ENCODE measurements at regions not wholly inside any gene's neighbourhood (a gene's known extent, or its start where the extent isn't known, plus 50 kb on each side); places are given as distances from the start of the nearest gene placed in this dataset.

DNA sequence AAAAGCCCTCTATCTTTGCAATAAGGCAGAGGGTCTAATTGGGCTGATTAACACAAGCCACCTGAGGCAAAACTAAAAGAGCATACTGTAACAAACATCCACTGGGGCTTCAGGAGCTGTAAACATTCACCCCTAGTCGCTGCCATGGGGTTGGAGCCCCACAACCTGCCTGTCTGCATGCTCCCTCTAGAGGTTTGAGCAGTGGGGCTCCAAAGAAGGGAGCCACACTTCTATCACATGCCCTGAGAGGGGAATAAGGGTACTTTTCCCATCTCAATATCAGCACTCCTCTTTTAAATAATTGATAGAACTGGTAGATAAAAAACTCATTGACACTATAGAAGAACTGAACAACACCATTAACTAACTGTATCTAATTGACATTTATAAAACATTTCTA, 130.1 kb upstream of the COX10 start:
- Histone ChIP-seq H3K9ac (ENCODE audit: low read depth in 1 of 3, low read length in 3 of 3) (no peak overlapping the region), H3K4me1 (ENCODE audit: control insufficient read depth in 3 of 3, insufficient read depth in 3 of 3, low read length in 3 of 3) (no peaks in the 10 kb centered on the region), H3K27me3 (ENCODE audit: control insufficient read depth in 3 of 3, insufficient read depth in 3 of 3, low read length in 3 of 3) (no peaks in the 10 kb centered on the region), H3K4me3 (ENCODE audit: low read length in 3 of 3) (no peak overlapping the region), H3K27ac (ENCODE audit: low read depth, low read length) (no peak overlapping the region), H3K9me3 (ENCODE audit: control insufficient read depth in 3 of 3, low read length in 3 of 3) (no peaks in the 10 kb centered on the region), H3K36me3 (ENCODE audit: control insufficient read depth in 3 of 3, insufficient read depth in 3 of 3, low read length in 3 of 3) (no peaks in the 10 kb centered on the region)

DNA sequence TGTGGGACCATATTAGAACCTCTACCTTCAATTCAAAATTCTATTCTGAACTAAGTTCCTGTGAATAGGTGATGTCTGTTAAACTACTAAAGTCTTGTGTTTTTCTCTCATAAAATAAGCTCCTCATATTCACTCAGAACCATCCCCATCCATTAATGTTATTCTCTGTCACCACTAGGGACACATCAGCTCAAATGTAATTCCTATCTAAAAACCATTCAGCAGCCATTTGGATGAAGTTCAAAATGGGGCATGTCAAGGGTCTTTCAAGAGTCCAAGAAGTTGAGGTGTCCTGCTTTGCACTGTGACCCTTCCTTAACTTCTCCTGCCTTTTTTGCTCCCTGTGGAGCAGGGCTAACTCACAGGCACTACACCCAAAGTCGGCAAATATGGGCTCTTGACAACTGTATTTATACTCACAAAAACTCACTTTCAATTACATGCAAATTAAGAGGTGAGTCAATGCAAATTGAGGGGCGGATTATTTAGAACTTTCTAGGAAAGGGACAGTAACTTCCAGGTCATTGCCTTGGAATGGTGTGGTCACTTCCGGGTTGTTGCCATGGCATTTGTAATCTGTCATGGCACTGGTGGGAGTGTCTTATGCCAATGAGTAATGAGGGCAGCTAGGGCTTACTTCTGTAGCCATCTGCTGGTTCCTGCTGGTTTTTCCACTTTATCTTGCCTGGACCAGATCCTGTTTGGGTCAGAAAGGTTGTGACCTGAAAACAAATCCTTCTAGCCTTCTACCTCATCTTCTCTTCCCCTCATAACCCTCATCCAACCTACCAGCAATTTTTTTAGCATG, 128.2 kb upstream of the COX10 start:
- Histone ChIP-seq H3K4me1 (ENCODE audit: control insufficient read depth in 3 of 3, insufficient read depth in 3 of 3, low read length in 3 of 3) (no peaks in the 10 kb centered on the region), H3K9ac (ENCODE audit: low read depth in 1 of 3, low read length in 3 of 3) (no peak overlapping the region), H3K4me3 (ENCODE audit: low read length in 3 of 3) (no peak overlapping the region), H3K36me3 (ENCODE audit: control insufficient read depth in 3 of 3, insufficient read depth in 3 of 3, low read length in 3 of 3) (no peaks in the 10 kb centered on the region), H3K27ac (ENCODE audit: low read depth, low read length) (no peak overlapping the region), H3K27me3 (ENCODE audit: control insufficient read depth in 3 of 3, insufficient read depth in 3 of 3, low read length in 3 of 3) (no peaks in the 10 kb centered on the region), H3K9me3 (ENCODE audit: control insufficient read depth in 3 of 3, low read length in 3 of 3) (no peaks in the 10 kb centered on the region)

DNA sequence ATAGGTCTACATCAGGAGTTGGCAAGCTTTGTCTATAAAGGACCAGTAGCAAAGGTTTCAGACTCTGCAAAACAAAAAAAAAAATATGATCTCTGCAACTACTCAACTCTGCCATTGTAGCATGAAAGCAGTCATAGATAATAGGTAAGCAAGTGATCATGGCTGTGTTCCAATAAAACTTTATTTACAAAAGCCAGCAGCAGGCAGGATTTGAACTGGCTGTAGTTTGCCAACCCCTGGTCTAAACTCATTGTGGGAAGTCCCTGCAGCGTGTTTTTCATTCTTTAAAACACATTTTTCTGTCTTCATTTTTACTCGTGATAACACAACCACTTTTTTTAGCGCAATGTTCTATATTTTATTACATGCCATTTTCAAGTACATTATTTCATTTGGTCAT, 127.5 kb upstream of the COX10 start:
- Histone ChIP-seq H3K9me3 (ENCODE audit: control insufficient read depth in 3 of 3, low read length in 3 of 3) (no peaks in the 10 kb centered on the region), H3K4me3 (ENCODE audit: low read length in 3 of 3) (no peak overlapping the region), H3K4me1 (ENCODE audit: control insufficient read depth in 3 of 3, insufficient read depth in 3 of 3, low read length in 3 of 3) (no peaks in the 10 kb centered on the region), H3K36me3 (ENCODE audit: control insufficient read depth in 3 of 3, insufficient read depth in 3 of 3, low read length in 3 of 3) (no peaks in the 10 kb centered on the region), H3K27ac (ENCODE audit: low read depth, low read length) (no peak overlapping the region), H3K27me3 (ENCODE audit: control insufficient read depth in 3 of 3, insufficient read depth in 3 of 3, low read length in 3 of 3) (no peaks in the 10 kb centered on the region), H3K9ac (ENCODE audit: low read depth in 1 of 3, low read length in 3 of 3) (no peak overlapping the region)

DNA sequence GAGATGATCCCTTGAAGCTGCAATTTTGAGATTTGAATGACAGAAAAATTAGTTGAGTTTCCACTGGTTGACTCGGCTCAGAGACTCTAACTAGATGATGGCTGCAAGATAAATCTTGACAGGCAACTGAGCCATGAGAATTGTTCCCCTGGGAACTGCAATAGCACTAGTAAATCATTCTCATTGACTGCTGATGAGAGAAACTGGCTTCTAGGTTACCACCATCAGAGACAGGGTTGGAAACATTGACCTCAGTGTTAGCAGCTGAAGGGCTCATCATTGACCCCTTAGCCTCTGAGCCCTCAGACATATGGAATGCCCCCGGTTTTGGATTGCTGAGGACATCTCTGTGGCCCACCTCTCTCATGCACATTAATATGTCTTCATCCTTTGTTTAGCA, 125.4 kb upstream of the COX10 start:
- H3K27me3 ChIP-seq (ENCODE audit: control insufficient read depth in 3 of 3, insufficient read depth in 3 of 3, low read length in 3 of 3): no peaks in the 10 kb centered on the region
- no peak overlapping the region for H3K27ac ChIP-seq (ENCODE audit: low read depth, low read length)
- H3K9ac ChIP-seq (ENCODE audit: low read depth in 1 of 3, low read length in 3 of 3): no peak overlapping the region
- H3K4me1 ChIP-seq (ENCODE audit: control insufficient read depth in 3 of 3, insufficient read depth in 3 of 3, low read length in 3 of 3): no peaks in the 10 kb centered on the region
- no peaks in the 10 kb centered on the region for H3K36me3 ChIP-seq (ENCODE audit: control insufficient read depth in 3 of 3, insufficient read depth in 3 of 3, low read length in 3 of 3)
- no peak overlapping the region for H3K4me3 ChIP-seq (ENCODE audit: low read length in 3 of 3)
- H3K9me3 ChIP-seq (ENCODE audit: control insufficient read depth in 3 of 3, low read length in 3 of 3): no peaks in the 10 kb centered on the region

DNA sequence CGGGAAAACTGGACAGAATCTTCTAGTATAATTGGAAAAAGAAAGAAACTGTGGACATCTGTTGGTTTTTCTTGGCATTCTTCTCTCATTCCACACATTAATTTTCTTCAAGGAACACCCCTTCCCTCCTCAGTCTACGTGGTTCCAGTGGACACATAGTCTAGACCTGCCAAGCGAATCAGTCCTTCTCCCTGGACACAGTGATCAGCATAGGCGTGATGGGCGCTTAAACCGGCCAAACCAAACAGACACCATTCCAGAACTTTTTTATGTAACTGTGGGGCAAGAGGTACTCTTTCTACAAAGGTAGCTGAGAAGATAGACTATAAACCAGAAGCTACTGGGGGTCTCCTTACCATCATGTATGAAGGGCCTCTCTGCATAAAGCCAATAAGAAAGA, 121.8 kb upstream of the COX10 start:
- Histone ChIP-seq H3K9me3 (ENCODE audit: control insufficient read depth in 3 of 3, low read length in 3 of 3) (no peaks in the 10 kb centered on the region), H3K27me3 (ENCODE audit: control insufficient read depth in 3 of 3, insufficient read depth in 3 of 3, low read length in 3 of 3) (no peaks in the 10 kb centered on the region), H3K27ac (ENCODE audit: low read depth, low read length) (no peak overlapping the region), H3K4me3 (ENCODE audit: low read length in 3 of 3) (no peak overlapping the region), H3K36me3 (ENCODE audit: control insufficient read depth in 3 of 3, insufficient read depth in 3 of 3, low read length in 3 of 3) (no peaks in the 10 kb centered on the region), H3K9ac (ENCODE audit: low read depth in 1 of 3, low read length in 3 of 3) (no peak overlapping the region), H3K4me1 (ENCODE audit: control insufficient read depth in 3 of 3, insufficient read depth in 3 of 3, low read length in 3 of 3) (no peaks in the 10 kb centered on the region)

DNA sequence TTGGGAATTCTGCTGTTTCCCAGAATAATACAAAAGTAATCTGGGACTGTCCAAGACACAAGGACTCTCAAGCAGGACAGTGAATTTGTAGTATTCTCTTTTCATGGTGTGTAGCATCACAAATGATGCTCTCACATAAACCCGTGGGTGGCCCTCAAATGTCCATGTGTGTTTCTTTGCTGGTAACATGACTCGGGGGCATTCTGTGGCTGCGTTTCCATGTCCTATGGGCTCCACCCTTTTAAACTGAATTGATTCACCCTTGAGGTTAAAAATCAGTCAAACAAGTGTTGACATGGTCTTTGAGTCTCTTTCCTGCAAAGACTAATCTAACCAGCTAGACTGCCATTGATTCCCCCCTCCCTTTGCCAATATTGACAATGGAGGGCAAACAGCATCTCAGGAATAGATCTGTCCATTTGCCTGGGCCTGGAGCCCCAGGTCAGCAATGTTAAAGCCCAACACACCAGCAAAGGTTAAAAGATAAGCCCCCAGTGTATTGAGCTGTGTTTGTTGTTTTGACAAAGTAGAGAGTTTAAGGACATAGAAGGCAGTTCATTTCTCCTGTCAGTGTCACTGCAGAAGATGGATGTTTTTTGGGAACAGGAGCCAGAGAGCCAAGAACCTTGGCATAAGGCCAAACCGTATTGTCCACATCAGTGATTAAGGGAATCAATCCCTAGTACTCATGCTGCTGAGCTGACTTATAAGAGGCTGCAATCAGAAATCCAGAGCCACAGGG, 117.1 kb upstream of the COX10 start:
- no peaks in the 10 kb centered on the region for H3K4me1 ChIP-seq (ENCODE audit: control insufficient read depth in 3 of 3, insufficient read depth in 3 of 3, low read length in 3 of 3)
- H3K4me3 ChIP-seq (ENCODE audit: low read length in 3 of 3): no peak overlapping the region
- no peaks in the 10 kb centered on the region for H3K36me3 ChIP-seq (ENCODE audit: control insufficient read depth in 3 of 3, insufficient read depth in 3 of 3, low read length in 3 of 3)
- no peak overlapping the region for H3K9ac ChIP-seq (ENCODE audit: low read depth in 1 of 3, low read length in 3 of 3)
- no peak overlapping the region for H3K27ac ChIP-seq (ENCODE audit: low read depth, low read length)
- no peaks in the 10 kb centered on the region for H3K9me3 ChIP-seq (ENCODE audit: control insufficient read depth in 3 of 3, low read length in 3 of 3)
- H3K27me3 ChIP-seq (ENCODE audit: control insufficient read depth in 3 of 3, insufficient read depth in 3 of 3, low read length in 3 of 3): no peaks in the 10 kb centered on the region

DNA sequence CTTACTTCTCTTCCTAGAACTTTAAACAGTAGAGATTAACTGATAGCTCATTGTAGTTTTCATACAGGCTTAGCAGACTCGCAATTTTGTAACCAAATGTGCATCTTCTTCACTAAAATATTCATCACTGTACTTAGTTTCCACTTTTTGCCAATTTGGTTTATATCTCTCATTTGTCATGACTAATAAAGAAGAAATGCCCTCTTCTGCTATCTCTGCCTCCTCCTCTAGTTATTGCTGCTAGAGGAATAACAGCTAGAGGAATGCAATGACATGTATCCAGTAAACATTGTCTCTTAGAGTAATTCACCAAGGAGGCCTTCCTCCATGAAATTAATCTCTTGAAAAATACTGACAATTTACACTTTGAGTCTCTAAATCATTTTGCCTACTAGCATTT, 115.5 kb upstream of the COX10 start:
- Histone ChIP-seq H3K27ac (ENCODE audit: low read depth, low read length) (no peak overlapping the region), H3K36me3 (ENCODE audit: control insufficient read depth in 3 of 3, insufficient read depth in 3 of 3, low read length in 3 of 3) (no peaks in the 10 kb centered on the region), H3K9ac (ENCODE audit: low read depth in 1 of 3, low read length in 3 of 3) (no peak overlapping the region), H3K4me3 (ENCODE audit: low read length in 3 of 3) (no peak overlapping the region), H3K27me3 (ENCODE audit: control insufficient read depth in 3 of 3, insufficient read depth in 3 of 3, low read length in 3 of 3) (no peaks in the 10 kb centered on the region), H3K9me3 (ENCODE audit: control insufficient read depth in 3 of 3, low read length in 3 of 3) (no peaks in the 10 kb centered on the region), H3K4me1 (ENCODE audit: control insufficient read depth in 3 of 3, insufficient read depth in 3 of 3, low read length in 3 of 3) (no peaks in the 10 kb centered on the region)

DNA sequence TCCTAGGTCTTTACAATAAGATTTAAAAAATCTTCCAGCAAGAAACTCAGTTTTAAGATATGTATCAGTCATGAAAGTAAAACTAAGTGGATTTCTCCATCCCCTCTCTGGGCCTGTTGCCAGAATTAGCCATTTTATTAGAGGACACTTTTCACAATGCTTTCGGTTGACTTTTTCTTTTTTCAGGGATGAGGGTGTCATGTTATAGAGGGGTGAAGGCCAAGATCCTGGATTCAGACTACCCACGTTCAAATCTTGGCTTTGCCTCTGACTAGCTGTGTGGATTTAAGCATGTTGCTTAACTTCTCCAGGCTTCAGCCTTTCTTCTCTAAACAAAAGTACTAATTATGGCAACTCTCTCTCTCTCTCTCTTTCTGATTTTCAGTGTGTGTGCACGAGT, 111.7 kb upstream of the COX10 start:
- no peak overlapping the region for H3K27ac ChIP-seq (ENCODE audit: low read depth, low read length)
- H3K9ac ChIP-seq (ENCODE audit: low read depth in 1 of 3, low read length in 3 of 3): no peak overlapping the region
- H3K4me1 ChIP-seq (ENCODE audit: control insufficient read depth in 3 of 3, insufficient read depth in 3 of 3, low read length in 3 of 3): no peaks in the 10 kb centered on the region
- no peak overlapping the region for H3K4me3 ChIP-seq (ENCODE audit: low read length in 3 of 3)
- H3K9me3 ChIP-seq (ENCODE audit: control insufficient read depth in 3 of 3, low read length in 3 of 3): no peaks in the 10 kb centered on the region
- H3K27me3 ChIP-seq (ENCODE audit: control insufficient read depth in 3 of 3, insufficient read depth in 3 of 3, low read length in 3 of 3): no peaks in the 10 kb centered on the region
- H3K36me3 ChIP-seq (ENCODE audit: control insufficient read depth in 3 of 3, insufficient read depth in 3 of 3, low read length in 3 of 3): no peaks in the 10 kb centered on the region

DNA sequence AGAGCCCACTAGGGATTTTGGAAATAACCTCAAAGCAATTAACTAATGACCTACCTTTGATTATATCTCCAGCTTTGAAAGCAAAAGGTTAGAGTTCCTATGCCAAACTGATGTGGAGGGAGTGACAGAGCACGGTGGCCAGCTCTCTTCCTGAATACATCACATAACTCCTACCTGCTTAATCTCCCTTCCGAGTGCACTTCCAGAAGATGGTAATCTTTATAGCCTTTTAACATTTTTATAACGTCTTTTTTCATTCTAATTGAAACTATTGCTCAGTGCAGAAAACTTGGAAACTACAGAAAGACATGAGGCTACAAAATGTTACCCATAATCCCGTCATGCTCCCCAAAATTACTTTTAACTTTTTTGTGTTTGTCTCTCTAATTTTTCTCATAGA, 110.5 kb upstream of the COX10 start:
- Histone ChIP-seq H3K4me1 (ENCODE audit: control insufficient read depth in 3 of 3, insufficient read depth in 3 of 3, low read length in 3 of 3) (no peaks in the 10 kb centered on the region), H3K9ac (ENCODE audit: low read depth in 1 of 3, low read length in 3 of 3) (no peak overlapping the region), H3K27ac (ENCODE audit: low read depth, low read length) (no peak overlapping the region), H3K36me3 (ENCODE audit: control insufficient read depth in 3 of 3, insufficient read depth in 3 of 3, low read length in 3 of 3) (no peaks in the 10 kb centered on the region), H3K9me3 (ENCODE audit: control insufficient read depth in 3 of 3, low read length in 3 of 3) (no peaks in the 10 kb centered on the region), H3K27me3 (ENCODE audit: control insufficient read depth in 3 of 3, insufficient read depth in 3 of 3, low read length in 3 of 3) (no peaks in the 10 kb centered on the region), H3K4me3 (ENCODE audit: low read length in 3 of 3) (no peak overlapping the region)

DNA sequence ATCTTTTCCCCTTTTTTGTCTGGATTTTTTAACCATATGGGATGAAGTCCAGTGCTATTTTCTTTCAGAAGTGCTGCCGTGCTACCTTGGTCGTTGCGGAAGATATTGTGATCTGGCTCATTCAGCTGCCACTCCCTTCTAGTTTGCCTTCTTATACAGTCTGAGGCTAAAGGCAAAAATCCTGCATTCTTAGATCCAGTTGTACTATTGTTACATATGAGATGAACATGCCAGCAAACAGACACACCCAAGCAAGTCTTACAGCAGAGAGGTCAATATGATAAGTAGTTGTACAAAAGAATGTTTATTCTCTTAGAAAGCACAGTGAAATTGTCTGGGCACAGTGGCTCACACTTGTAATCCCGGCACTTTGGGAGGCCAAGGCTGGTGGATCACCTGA, 108.0 kb upstream of the COX10 start:
- Histone ChIP-seq H3K9ac (ENCODE audit: low read depth in 1 of 3, low read length in 3 of 3) (no peak overlapping the region), H3K27me3 (ENCODE audit: control insufficient read depth in 3 of 3, insufficient read depth in 3 of 3, low read length in 3 of 3) (no peaks in the 10 kb centered on the region), H3K27ac (ENCODE audit: low read depth, low read length) (no peak overlapping the region), H3K9me3 (ENCODE audit: control insufficient read depth in 3 of 3, low read length in 3 of 3) (no peaks in the 10 kb centered on the region), H3K4me1 (ENCODE audit: control insufficient read depth in 3 of 3, insufficient read depth in 3 of 3, low read length in 3 of 3) (no peaks in the 10 kb centered on the region), H3K36me3 (ENCODE audit: control insufficient read depth in 3 of 3, insufficient read depth in 3 of 3, low read length in 3 of 3) (no peaks in the 10 kb centered on the region), H3K4me3 (ENCODE audit: low read length in 3 of 3) (no peak overlapping the region)
